K562 (cell line): ENCODE measurements at regions not wholly inside any gene's neighbourhood (a gene's known extent, or its start where the extent isn't known, plus 50 kb on each side); places are given as distances from the start of the nearest gene placed in this dataset.

Experiments
- ATAC-seq: fragments of 200-7000 bp; cut with Tn5 transposase; 3 replicates; pipeline ENCODE4 v1.9.1; 2020; ENCODE audit warnings: moderate library complexity
- BruUV-seq: library from RNA; stranded (reverse); fragments of 400-500 nt; replicated peaks from 2 replicates; lab custom pipeline; 2021; lab: Mats Ljungman, UMichigan
- CTCF ChIA-PET: fragments of 300-600 bp; formaldehyde crosslinking; extraction: SDS; loops from one replicate; lab custom pipeline; 2021; ENCODE audit warnings: low intra/inter-chr PET ratio; lab: Yijun Ruan, JAX
- POLR2A ChIA-PET: fragments of 300-600, 350-650 bp; sonication (Branson Sonifier 250); formaldehyde crosslinking; extraction: SDS; loops from one replicate; lab custom pipeline; 2021; ENCODE audit warnings: antibody characterized with exemption, inconsistent platforms; lab: Yijun Ruan, JAX
- DNase-seq, 4 experiments: peaks; one replicate each; pipeline versions ENCODE4 v3.0.0 to v3.0.0-alpha.2; 2011 to 2018; ENCODE audit warnings: low spot score in 3 of 4, mixed read lengths in 3 of 4; ENCODE audit errors: extremely low read depth in 1 of 4
- FAIRE-seq: peaks from 2 replicates; lab custom pipeline; 2011; peaks lifted over from hg19 to GRCh38; lab: Jason Lieb, UNC
- H2AFZ ChIP-seq: 2 replicates; pipeline ENCODE4 v1.6.0; 2011; ENCODE audit warnings: low read depth, low read length, control low read depth, inconsistent platforms
- H3K27ac ChIP-seq: fragments of 200-600 bp; 3 replicates; pipeline ENCODE4 v1.8.0; 2011; ENCODE audit warnings: low read depth, mild to moderate bottlenecking, control low read depth, inconsistent platforms, low read length, moderate library complexity, mixed read lengths; ENCODE audit errors: extremely low read depth
- H3K27me3 ChIP-seq, 2 experiments: fragments of 300-600 bp in 1 of 2; 2 replicates in 1 of 2; 3 replicates in 1 of 2; pipeline versions ENCODE4 v1.6.0 to v1.8.0; 2011; ENCODE audit warnings: inconsistent platforms in 2 of 2, low read length in 2 of 2, mild to moderate bottlenecking in 1 of 2, mixed read lengths in 1 of 2, moderate library complexity in 1 of 2; ENCODE audit not compliant: control insufficient read depth in 2 of 2, insufficient read depth in 2 of 2
- H3K36me3 ChIP-seq: fragments of 300-600 bp; 3 replicates; pipeline ENCODE4 v1.8.0; 2011; ENCODE audit warnings: mild to moderate bottlenecking, low read length, inconsistent platforms; ENCODE audit not compliant: control insufficient read depth, insufficient read depth
- H3K4me1 ChIP-seq, 2 experiments: fragments of 200-600 bp in 1 of 2; replicated peaks in 1 of 2; 2 replicates in 1 of 2; 3 replicates in 1 of 2; pipeline versions ENCODE4 v1.5.1 to v1.8.0; 2011; ENCODE audit warnings: inconsistent platforms in 2 of 2, low read length in 2 of 2, mild to moderate bottlenecking in 1 of 2, mixed read lengths in 1 of 2, moderate library complexity in 1 of 2; ENCODE audit not compliant: control insufficient read depth in 2 of 2, insufficient read depth in 2 of 2
- H3K4me2 ChIP-seq: 2 replicates; pipeline ENCODE4 v1.6.1; 2011; ENCODE audit warnings: low read length, control low read depth, inconsistent platforms, mixed read lengths; ENCODE audit not compliant: insufficient read depth
- H3K4me3 ChIP-seq: fragments of 200-600 bp; sonication (generic), shearing (Covaris generic); 2 replicates; pipeline ENCODE4 v1.5.1; 2016; ENCODE audit warnings: control low read depth, inconsistent platforms
- H3K79me2 ChIP-seq: fragments of 200-600 bp; 3 replicates; pipeline ENCODE4 v1.8.0; 2011; ENCODE audit warnings: low read length, inconsistent platforms; ENCODE audit not compliant: control insufficient read depth, insufficient read depth
- H3K9ac ChIP-seq, 2 experiments: 2 replicates each; pipeline versions ENCODE4 v1.6.0 to v1.6.1; 2011; ENCODE audit warnings: low read depth in 2 of 2, low read length in 2 of 2, control low read depth in 1 of 2, inconsistent platforms in 1 of 2, mild to moderate bottlenecking in 1 of 2, mixed read lengths in 1 of 2; ENCODE audit not compliant: insufficient read depth in 1 of 2
- H3K9me1 ChIP-seq: one replicate; pipeline ENCODE4 v1.6.0; 2011; ENCODE audit warnings: inconsistent platforms, mild to moderate bottlenecking, low read length, moderate library complexity; ENCODE audit not compliant: control insufficient read depth, insufficient read depth
- H3K9me3 ChIP-seq: replicated peaks from 2 replicates; pipeline ENCODE4 v1.5.1; 2011; ENCODE audit warnings: low read depth, low read length, inconsistent platforms; ENCODE audit not compliant: control insufficient read depth, insufficient read depth
- H4K20me1 ChIP-seq: replicated peaks from 2 replicates; pipeline ENCODE4 v1.6.1; 2011; ENCODE audit warnings: low read length, inconsistent platforms, mixed read lengths; ENCODE audit not compliant: control insufficient read depth, insufficient read depth
- CBX8 ChIP-seq: fragments of 200-600 bp; sonication (generic); IDR thresholded peaks from 2 replicates; pipeline ENCODE4 v1.6.1; 2012; ENCODE audit warnings: borderline replicate concordance, mixed run types, low read depth, mild to moderate bottlenecking, moderate library complexity, mixed read lengths, low read length, control low read depth, inconsistent platforms; ENCODE audit not compliant: poor library complexity, severe bottlenecking; ENCODE audit errors: extremely low read depth
- CHCHD3 ChIP-seq: fragments of 250-450 bp; sonication (Bioruptor Pico); IDR thresholded peaks from 2 replicates; pipeline ENCODE4 v2.1.2; 2022; ENCODE audit warnings: mild to moderate bottlenecking
- DIDO1 ChIP-seq: fragments of 450-650 bp; IDR thresholded peaks from 2 replicates; pipeline ENCODE4 v1.6.1; 2016; ENCODE audit warnings: low read depth, missing biosample characterization, missing genetic modification characterization
- E2F3 ChIP-seq: fragments of 250-450 bp; sonication (Bioruptor Pico); IDR thresholded peaks from 2 replicates; pipeline ENCODE4 v1.4.0; 2020; ENCODE audit warnings: mild to moderate bottlenecking
- FOXK2 ChIP-seq, 2 experiments: fragments of 450-650 bp; IDR thresholded peaks in 1 of 2; conservative IDR thresholded peaks in 1 of 2; 2 replicates each; pipeline ENCODE4 v1.6.1; 2016; ENCODE audit warnings: low read depth in 2 of 2, mild to moderate bottlenecking in 1 of 2
- KLF13 ChIP-seq: fragments of 450-650 bp; IDR thresholded peaks from 2 replicates; pipeline ENCODE4 v1.6.1; 2016; ENCODE audit warnings: missing genetic modification characterization, low read depth, mild to moderate bottlenecking, missing compliant biosample characterization, moderate library complexity, borderline replicate concordance
- MCM5 ChIP-seq: fragments of 450-650 bp; IDR thresholded peaks from 2 replicates; pipeline ENCODE4 v1.6.1; 2016; ENCODE audit warnings: low read depth
- MXI1 ChIP-seq: IDR thresholded peaks from 2 replicates; pipeline ENCODE4 v1.6.1; 2011; ENCODE audit warnings: low read depth, mild to moderate bottlenecking, improper control_type of control experiment, low read length
- NRF1 ChIP-seq, 2 experiments: fragments of 450-650 bp; IDR thresholded peaks in 1 of 2; conservative IDR thresholded peaks in 1 of 2; 2 replicates each; pipeline ENCODE4 v1.6.1; 2014; ENCODE audit warnings: mild to moderate bottlenecking in 2 of 2
- RREB1 ChIP-seq: fragments of 250-450 bp; sonication (Bioruptor Pico); IDR thresholded peaks from 2 replicates; pipeline ENCODE4 v1.4.0; 2020
- SREBF1 ChIP-seq: fragments of 150-350 bp; IDR thresholded peaks from 2 replicates; pipeline ENCODE4 v1.6.1; 2014; ENCODE audit warnings: antibody characterized with exemption, low read depth, low read length, borderline replicate concordance
- THAP12 ChIP-seq: fragments of 250-450 bp; sonication (Bioruptor Pico); IDR thresholded peaks from 2 replicates; pipeline ENCODE4 v1.9.0; 2021; ENCODE audit warnings: mild to moderate bottlenecking, inconsistent platforms
- ZNF354B ChIP-seq: fragments of 250-450 bp; sonication (Bioruptor Pico); IDR thresholded peaks from 2 replicates; pipeline ENCODE4 v1.4.0; 2020
- ZNF77 ChIP-seq: fragments of 250-450 bp; sonication (Bioruptor Pico); IDR thresholded peaks from 2 replicates; pipeline ENCODE4 v1.5.0; 2020
- ZNF780A ChIP-seq: fragments of 250-450 bp; sonication (Bioruptor Pico); IDR thresholded peaks from 2 replicates; pipeline ENCODE4 v1.5.0; 2021; ENCODE audit warnings: mild to moderate bottlenecking
- WGBS: fragments of 100-300 bp; shearing (Covaris generic); methylation state at CpG from one replicate; pipeline ENCODE4 v1.1.6; 2016; ENCODE audit warnings: low coverage, mixed read lengths; ENCODE audit not compliant: insufficient coverage; ENCODE audit errors: missing lambda C conversion rate; 5-methylcytosine and 5-hydroxymethylcytosine counted together
- in situ Hi-C: fragments of 300-500 bp; cut with MboI; formaldehyde crosslinking; loops from 4 replicates; pipeline ENCODE4 v1.15.0; 2018; ENCODE audit warnings: inconsistent platforms, mixed read lengths
- intact Hi-C: fragments of 100-400 bp; cut with micrococcal nuclease; formaldehyde crosslinking; loops from 2 replicates; pipeline ENCODE4 v1.14.2; 2022

GRCh38 chr3:102883515-102883914, 448.7 kb downstream of the ZPLD1 start:
- ATAC-seq, result no peak
- no peaks in the 10 kb centered on the region for H3K27me3 ChIP-seq
- H3K4me2 ChIP-seq, result no peak overlapping the region
- H4K20me1 ChIP-seq, result no peaks in the 10 kb centered on the region
- CTCF ChIA-PET, result no interaction called here
- H3K27ac ChIP-seq, result no peak overlapping the region
- no peak overlapping the region for H2AFZ ChIP-seq
- no peaks in the 10 kb centered on the region; the same call in 1 of the 2 replicates for H3K9me3 ChIP-seq
- in situ Hi-C loops (no loop called here), intact Hi-C loops (no loop called here)
- DNase-seq, result no peak
- no peak overlapping the region for H3K9ac ChIP-seq
- H3K36me3 ChIP-seq, result no peaks in the 10 kb centered on the region
- FAIRE-seq, result no peak
- H3K4me1 ChIP-seq, result no peaks in the 10 kb centered on the region
- WGBS, result 0% methylated on average over 2 of the region's 2 CpGs
- POLR2A ChIA-PET, result no interaction called here
- no peak overlapping the region for H3K4me3 ChIP-seq
- no peaks in the 10 kb centered on the region for H3K79me2 ChIP-seq
- no peaks in the 10 kb centered on the region for H3K9me1 ChIP-seq
- BruUV-seq, result no TSS peak
- no peak for TF ChIP-seq KLF13
- TF ChIP-seq ZNF77 (CRISPR knock-in tag), result no peak
- TF ChIP-seq RREB1 (CRISPR knock-in tag), result no peak
- TF ChIP-seq ZNF354B (CRISPR knock-in tag), result no peak
- TF ChIP-seq CHCHD3 (CRISPR knock-in tag), result no peak
- no peak for TF ChIP-seq NRF1 (conservative IDR thresholded peaks at IDR 0.05 in 1 of 2, IDR thresholded peaks at IDR 0.05 in 1 of 2)
- no peak for TF ChIP-seq SREBF1
- TF ChIP-seq MXI1, result no peak
- no peak for TF ChIP-seq THAP12 (CRISPR knock-in tag)
- no peak for TF ChIP-seq E2F3 (CRISPR knock-in tag)
- TF ChIP-seq FOXK2 (conservative IDR thresholded peaks at IDR 0.05 in 1 of 2, IDR thresholded peaks at IDR 0.05 in 1 of 2; ENCODE audit: low read depth in 2 of 2), result no peak
- no peak for TF ChIP-seq MCM5
- no peak for TF ChIP-seq CBX8
- TF ChIP-seq ZNF780A (CRISPR knock-in tag), result no peak
- TF ChIP-seq DIDO1 (tag), result no peak
